Endodermal cell (in vitro differentiated cells): ENCODE measurements at regions not wholly inside any gene's neighbourhood (a gene's known extent, or its start where the extent isn't known, plus 50 kb on each side); places are given as distances from the start of the nearest gene placed in this dataset.

Source experiments
- DNase-seq: peaks from one replicate; pipeline ENCODE4 v3.0.0-alpha.2; 2017
- H3K27ac ChIP-seq: 2 replicates; pipeline ENCODE4 v1.5.1; 2013; ENCODE audit warnings: mild to moderate bottlenecking, low read depth, low read length, moderate library complexity
- H3K27me3 ChIP-seq: 2 replicates; pipeline ENCODE4 v1.6.1; 2013; ENCODE audit warnings: mild to moderate bottlenecking, low read length, moderate library complexity; ENCODE audit not compliant: insufficient read depth, control insufficient read depth, poor library complexity, severe bottlenecking
- H3K36me3 ChIP-seq: 2 replicates; pipeline ENCODE4 v1.7.0; 2013; ENCODE audit warnings: mild to moderate bottlenecking, low read length, moderate library complexity; ENCODE audit not compliant: control insufficient read depth, insufficient read depth
- H3K4me1 ChIP-seq: one replicate; pipeline ENCODE4 v1.7.0; 2013; ENCODE audit warnings: low read length; ENCODE audit not compliant: control insufficient read depth, insufficient read depth
- H3K4me3 ChIP-seq: 2 replicates; pipeline ENCODE4 v1.5.1; 2013; ENCODE audit warnings: mild to moderate bottlenecking, low read length, moderate library complexity
- H3K9ac ChIP-seq: 2 replicates; pipeline ENCODE4 v1.6.1; 2013; ENCODE audit warnings: mild to moderate bottlenecking, low read length, moderate library complexity; ENCODE audit not compliant: poor library complexity, severe bottlenecking; ENCODE audit errors: extremely low read depth
- H3K9me3 ChIP-seq: 2 replicates; pipeline ENCODE4 v1.6.1; 2013; ENCODE audit warnings: mild to moderate bottlenecking, low read length, moderate library complexity; ENCODE audit not compliant: control insufficient read depth
- H3K27ac Mint-ChIP-seq: 2 replicates; pipeline ENCODE4 v1.8.0; 2020; ENCODE audit warnings: mixed read lengths
- H3K27me3 Mint-ChIP-seq: 2 replicates; pipeline ENCODE4 v1.8.0; 2021; ENCODE audit warnings: mild to moderate bottlenecking, mixed read lengths; ENCODE audit not compliant: insufficient read depth
- H3K36me3 Mint-ChIP-seq: 2 replicates; pipeline ENCODE4 v1.8.0; 2020; ENCODE audit warnings: low read depth, mixed read lengths
- H3K4me1 Mint-ChIP-seq: 2 replicates; pipeline ENCODE4 v1.8.0; 2020; ENCODE audit warnings: mixed read lengths
- H3K4me3 Mint-ChIP-seq: 2 replicates; pipeline ENCODE4 v1.8.0; 2020; ENCODE audit warnings: mild to moderate bottlenecking, moderate library complexity, mixed read lengths
- H3K9me3 Mint-ChIP-seq: 2 replicates; pipeline ENCODE4 v1.8.0; 2020; ENCODE audit warnings: mild to moderate bottlenecking, mixed read lengths
- WGBS, 2 experiments: methylation state at CpG; one replicate each; pipeline versions ENCODE4 v1.1.5 to v1.1.7; 2013; ENCODE audit warnings: missing lambda C conversion rate in 2 of 2, mixed read lengths in 1 of 2; ENCODE audit not compliant: insufficient coverage in 1 of 2, insufficient read length in 1 of 2; 5-methylcytosine and 5-hydroxymethylcytosine counted together
- TF ChIP-seq, protein P1 (sequence below): fragments of 200-600 bp; sonication (generic); conservative IDR thresholded peaks from 2 replicates; pipeline ENCODE4 v1.5.0; 2021; ENCODE audit warnings: antibody characterized with exemption, mild to moderate bottlenecking

DNA sequence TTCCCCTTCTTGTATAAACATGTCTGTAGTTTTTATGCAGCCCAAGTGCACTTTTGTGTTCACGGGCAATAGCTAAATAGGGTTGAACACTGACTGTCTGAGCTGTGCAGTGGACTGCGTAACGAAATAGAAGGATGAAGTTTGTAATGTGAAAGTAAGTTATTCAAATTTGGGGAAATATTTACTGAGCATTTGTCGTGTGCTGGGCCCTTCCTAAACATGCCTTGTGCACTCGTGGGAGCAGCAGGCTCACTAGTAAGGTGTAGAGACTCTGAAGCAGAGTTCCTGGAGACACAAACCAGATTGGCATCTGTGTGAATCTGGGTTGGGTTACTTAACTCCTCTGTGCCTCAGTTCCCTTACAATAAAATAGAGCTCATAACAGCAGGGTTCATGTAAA, 51.7 kb upstream of the C1QTNF7 start:
- Histone ChIP-seq H3K27ac (no peak overlapping the region), H3K4me1 (no peaks in the 10 kb centered on the region), H3K9me3 (no peaks in the 10 kb centered on the region), H3K9ac (no peak overlapping the region), H3K36me3 (no peaks in the 10 kb centered on the region), H3K27me3 (no peaks in the 10 kb centered on the region), H3K4me3 (no peak overlapping the region)
- H3K27ac Mint-ChIP-seq = no peak overlapping the region
- no peak overlapping the region for H3K4me3 Mint-ChIP-seq
- no peak for DNase-seq
- H3K9me3 Mint-ChIP-seq = no peaks in the 10 kb centered on the region
- TF ChIP-seq, protein P1, sequence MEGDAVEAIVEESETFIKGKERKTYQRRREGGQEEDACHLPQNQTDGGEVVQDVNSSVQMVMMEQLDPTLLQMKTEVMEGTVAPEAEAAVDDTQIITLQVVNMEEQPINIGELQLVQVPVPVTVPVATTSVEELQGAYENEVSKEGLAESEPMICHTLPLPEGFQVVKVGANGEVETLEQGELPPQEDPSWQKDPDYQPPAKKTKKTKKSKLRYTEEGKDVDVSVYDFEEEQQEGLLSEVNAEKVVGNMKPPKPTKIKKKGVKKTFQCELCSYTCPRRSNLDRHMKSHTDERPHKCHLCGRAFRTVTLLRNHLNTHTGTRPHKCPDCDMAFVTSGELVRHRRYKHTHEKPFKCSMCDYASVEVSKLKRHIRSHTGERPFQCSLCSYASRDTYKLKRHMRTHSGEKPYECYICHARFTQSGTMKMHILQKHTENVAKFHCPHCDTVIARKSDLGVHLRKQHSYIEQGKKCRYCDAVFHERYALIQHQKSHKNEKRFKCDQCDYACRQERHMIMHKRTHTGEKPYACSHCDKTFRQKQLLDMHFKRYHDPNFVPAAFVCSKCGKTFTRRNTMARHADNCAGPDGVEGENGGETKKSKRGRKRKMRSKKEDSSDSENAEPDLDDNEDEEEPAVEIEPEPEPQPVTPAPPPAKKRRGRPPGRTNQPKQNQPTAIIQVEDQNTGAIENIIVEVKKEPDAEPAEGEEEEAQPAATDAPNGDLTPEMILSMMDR = no peak
- no peaks in the 10 kb centered on the region for H3K36me3 Mint-ChIP-seq
- 88 to 90% methylated on average over 5 of the region's 5 CpGs for WGBS, 2 experiments
- H3K27me3 Mint-ChIP-seq = no peaks in the 10 kb centered on the region
- peaks cover 11% of the 10 kb centered on the region for H3K4me1 Mint-ChIP-seq

DNA sequence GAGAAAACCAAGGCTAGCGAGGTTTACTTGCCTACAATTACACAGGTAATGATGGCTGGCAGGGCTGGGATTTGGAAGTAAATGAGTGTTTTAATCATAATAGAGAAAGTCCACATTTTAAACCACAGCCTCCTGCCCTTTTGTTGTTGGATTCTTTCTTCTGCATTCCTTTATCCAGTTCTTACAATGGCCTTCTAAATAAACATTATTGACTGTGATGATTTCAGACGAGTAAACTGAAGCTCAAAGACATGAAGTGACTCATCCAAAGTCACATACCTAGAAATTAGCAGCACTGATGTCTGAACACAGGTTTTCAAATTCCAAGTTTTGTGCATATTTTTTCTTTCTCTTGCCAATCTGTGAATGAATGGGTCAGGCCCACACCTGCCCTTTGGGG, 51.2 kb upstream of the C1QTNF7 start:
- no peak overlapping the region for H3K27ac ChIP-seq
- no peaks in the 10 kb centered on the region for H3K36me3 ChIP-seq
- WGBS, 2 experiments = 78 to 84% methylated on average over 2 of the region's 2 CpGs
- H3K4me1 Mint-ChIP-seq = peaks cover 11% of the 10 kb centered on the region
- no peak for DNase-seq
- H3K27me3 Mint-ChIP-seq = no peaks in the 10 kb centered on the region
- H3K4me3 ChIP-seq = no peak overlapping the region
- no peaks in the 10 kb centered on the region for H3K27me3 ChIP-seq
- H3K4me3 Mint-ChIP-seq = no peak overlapping the region
- H3K9me3 Mint-ChIP-seq = no peaks in the 10 kb centered on the region
- no peaks in the 10 kb centered on the region for H3K36me3 Mint-ChIP-seq
- no peak overlapping the region for H3K27ac Mint-ChIP-seq
- TF ChIP-seq, protein P1 = no peak
- no peaks in the 10 kb centered on the region for H3K4me1 ChIP-seq
- H3K9ac ChIP-seq = no peak overlapping the region
- H3K9me3 ChIP-seq = no peaks in the 10 kb centered on the region
